ENCODE measurements at regions not wholly inside any gene's neighbourhood (a gene's known extent, or its start where the extent isn't known, plus 50 kb on each side); places are given as distances from the start of the nearest gene placed in this dataset.

DNA sequence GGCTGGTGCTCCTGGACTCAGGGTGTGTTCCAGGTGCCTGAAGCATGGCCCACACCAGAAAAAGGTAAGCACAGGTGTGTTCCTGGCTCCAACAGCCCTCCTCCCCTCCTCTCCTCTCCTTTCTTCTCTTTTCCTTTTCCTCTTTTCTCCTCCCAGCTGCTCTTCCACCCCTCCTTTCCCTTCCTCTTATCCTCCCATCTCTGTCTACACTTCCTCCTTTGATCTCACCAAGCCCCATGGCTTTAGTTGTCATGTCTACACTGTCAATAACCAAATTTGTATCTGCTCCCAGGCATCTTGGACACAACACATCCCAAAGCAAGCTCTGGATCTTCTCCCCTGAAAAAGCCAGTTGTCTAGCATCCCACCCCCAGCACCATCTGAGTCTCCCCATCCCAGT is 56.7 kb upstream of the LAPTM5 start:
- Histone ChIP-seq H2AFZ (ENCODE audit: insufficient read depth, low read depth, low read length, poor library complexity, severe bottlenecking) (no peak overlapping the region), H3K36me3 (replicated peaks in 1 of 2; ENCODE audit: control extremely low read depth in 1 of 2, control insufficient read depth in 1 of 2, extremely low read depth in 1 of 2, insufficient read depth in 2 of 2, low read length in 1 of 2) (no peaks in the 10 kb centered on the region), H3K9ac (ENCODE audit: low read length) (no peak overlapping the region), H3K27me3 (replicated peaks in 1 of 4; ENCODE audit: control extremely low read depth in 1 of 4, control insufficient read depth in 3 of 4, insufficient read depth in 4 of 4, low read length in 3 of 4) (peaks cover 0 to 75% (median 45%) of the 10 kb centered on the region in 4 experiments), H4K20me1 (ENCODE audit: control insufficient read depth, insufficient read depth, low read length, poor library complexity, severe bottlenecking) (no peaks in the 10 kb centered on the region), H3K4me1 (ENCODE audit: control insufficient read depth in 2 of 2, insufficient read depth in 2 of 2, low read length in 2 of 2) (peaks cover 0 to 3% of the 10 kb centered on the region in 2 donors), H3K4me2 (replicated peaks; ENCODE audit: low read depth, low read length, poor library complexity, severe bottlenecking) (no peak overlapping the region), H3K79me2 (ENCODE audit: control insufficient read depth, insufficient read depth, low read length) (no peaks in the 10 kb centered on the region), H3K4me3 (ENCODE audit: control extremely low read depth in 1 of 5, extremely low read depth in 1 of 5, insufficient read depth in 1 of 5, low read depth in 2 of 5, low read length in 4 of 5) (no peak overlapping the region), H3K9me3 (ENCODE audit: control extremely low read depth in 1 of 3, control insufficient read depth in 2 of 3, insufficient read depth in 1 of 3, low read length in 2 of 3) (peaks cover 0 to 3% (median 0%) of the 10 kb centered on the region in 3 donors), H3K27ac (ENCODE audit: low read length in 2 of 2) (no peak overlapping the region)
- H3K4me3 Mint-ChIP-seq, result no peak overlapping the region
- no peaks in the 10 kb centered on the region for H3K9me3 Mint-ChIP-seq (ENCODE audit: insufficient read depth)
- no peaks in the 10 kb centered on the region for H3K4me1 Mint-ChIP-seq
- no peak for DNase-seq
- no peak for ATAC-seq (ENCODE audit: low read depth)
- POLR2A ChIA-PET, result no interaction called here
- H3K27me3 Mint-ChIP-seq, result peaks cover 59% of the 10 kb centered on the region
- CTCF ChIA-PET, result interaction anchor here (0.9 to 1.3 kb wide), 4 partner anchors 12 to 97 kb away, joined by 3 to 6 read pairs (median 4); no protein-coding TSS in a partner anchor
- no peak for TF ChIP-seq EZH2 (IDR thresholded peaks at IDR 0.05; ENCODE audit: borderline replicate concordance, insufficient read depth, low read depth, low read length, poor library complexity, severe bottlenecking)
- TF ChIP-seq, protein P1, sequence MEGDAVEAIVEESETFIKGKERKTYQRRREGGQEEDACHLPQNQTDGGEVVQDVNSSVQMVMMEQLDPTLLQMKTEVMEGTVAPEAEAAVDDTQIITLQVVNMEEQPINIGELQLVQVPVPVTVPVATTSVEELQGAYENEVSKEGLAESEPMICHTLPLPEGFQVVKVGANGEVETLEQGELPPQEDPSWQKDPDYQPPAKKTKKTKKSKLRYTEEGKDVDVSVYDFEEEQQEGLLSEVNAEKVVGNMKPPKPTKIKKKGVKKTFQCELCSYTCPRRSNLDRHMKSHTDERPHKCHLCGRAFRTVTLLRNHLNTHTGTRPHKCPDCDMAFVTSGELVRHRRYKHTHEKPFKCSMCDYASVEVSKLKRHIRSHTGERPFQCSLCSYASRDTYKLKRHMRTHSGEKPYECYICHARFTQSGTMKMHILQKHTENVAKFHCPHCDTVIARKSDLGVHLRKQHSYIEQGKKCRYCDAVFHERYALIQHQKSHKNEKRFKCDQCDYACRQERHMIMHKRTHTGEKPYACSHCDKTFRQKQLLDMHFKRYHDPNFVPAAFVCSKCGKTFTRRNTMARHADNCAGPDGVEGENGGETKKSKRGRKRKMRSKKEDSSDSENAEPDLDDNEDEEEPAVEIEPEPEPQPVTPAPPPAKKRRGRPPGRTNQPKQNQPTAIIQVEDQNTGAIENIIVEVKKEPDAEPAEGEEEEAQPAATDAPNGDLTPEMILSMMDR (IDR thresholded peaks at IDR 0.05), result no peak
- no peak overlapping the region for H3K27ac Mint-ChIP-seq
- intact Hi-C loops (cut with micrococcal nuclease), result no loop called here

DNA sequence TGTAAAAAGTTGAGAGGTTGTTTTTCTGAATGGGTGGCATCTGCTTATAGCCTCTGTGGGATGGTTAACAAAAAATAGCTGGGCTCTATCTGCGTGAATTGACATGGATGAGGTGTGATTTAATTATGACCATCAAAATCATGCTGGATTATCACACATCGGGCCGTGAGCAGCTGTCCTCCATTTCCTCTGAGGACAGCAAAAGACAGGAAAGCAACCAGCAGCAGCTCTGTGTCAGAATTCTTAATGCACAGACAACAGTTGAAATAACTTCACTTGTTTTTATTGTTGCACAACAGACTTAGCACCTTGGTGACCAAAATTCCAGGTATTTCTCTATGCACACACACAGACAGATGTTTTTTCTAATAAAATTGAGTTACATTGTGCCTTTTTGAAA is 54.5 kb upstream of the LAPTM5 start:
- POLR2A ChIA-PET, result interaction anchor here (0.6 kb wide), 1 partner anchor 93 kb away, joined by 6 read pairs; no protein-coding TSS in a partner anchor

More for the DNA sequence above, 54.5 kb upstream of the LAPTM5 start:
- Histone ChIP-seq H3K79me2 (ENCODE audit: control insufficient read depth, insufficient read depth, low read length) (no peaks in the 10 kb centered on the region), H3K9ac (ENCODE audit: low read length) (no peak overlapping the region), H3K27ac (ENCODE audit: low read length in 2 of 2) (no peak overlapping the region), H3K9me3 (ENCODE audit: control extremely low read depth in 1 of 3, control insufficient read depth in 2 of 3, insufficient read depth in 1 of 3, low read length in 2 of 3) (peaks cover 0 to 3% (median 0%) of the 10 kb centered on the region in 3 donors), H4K20me1 (ENCODE audit: control insufficient read depth, insufficient read depth, low read length, poor library complexity, severe bottlenecking) (no peaks in the 10 kb centered on the region), H3K4me2 (replicated peaks; ENCODE audit: low read depth, low read length, poor library complexity, severe bottlenecking) (no peak overlapping the region), H3K4me3 (ENCODE audit: control extremely low read depth in 1 of 5, extremely low read depth in 1 of 5, insufficient read depth in 1 of 5, low read depth in 2 of 5, low read length in 4 of 5) (no peak overlapping the region), H3K4me1 (ENCODE audit: control insufficient read depth in 2 of 2, insufficient read depth in 2 of 2, low read length in 2 of 2) (peaks cover 9 to 15% of the 10 kb centered on the region in 2 donors), H2AFZ (ENCODE audit: insufficient read depth, low read depth, low read length, poor library complexity, severe bottlenecking) (no peak overlapping the region), H3K36me3 (replicated peaks in 1 of 2; ENCODE audit: control extremely low read depth in 1 of 2, control insufficient read depth in 1 of 2, extremely low read depth in 1 of 2, insufficient read depth in 2 of 2, low read length in 1 of 2) (no peaks in the 10 kb centered on the region), H3K27me3 (replicated peaks in 1 of 4; ENCODE audit: control extremely low read depth in 1 of 4, control insufficient read depth in 3 of 4, insufficient read depth in 4 of 4, low read length in 3 of 4) (peaks cover 0 to 63% (median 40%) of the 10 kb centered on the region in 4 experiments)
- no peaks in the 10 kb centered on the region for H3K9me3 Mint-ChIP-seq (ENCODE audit: insufficient read depth)
- no peak for DNase-seq
- WGBS (ENCODE audit: insufficient coverage), result 78% methylated on average over 3 of the region's 3 CpGs
- CTCF ChIA-PET, result interaction anchor here (0.7 to 3.8 kb wide), 4 partner anchors 10 to 117 kb away, joined by 3 to 20 read pairs (median 4); no protein-coding TSS in a partner anchor
- intact Hi-C loops (cut with micrococcal nuclease), result no loop called here
- no peak for ATAC-seq (ENCODE audit: low read depth)
- TF ChIP-seq EZH2 (IDR thresholded peaks at IDR 0.05; ENCODE audit: borderline replicate concordance, insufficient read depth, low read depth, low read length, poor library complexity, severe bottlenecking), result no peak
- TF ChIP-seq, protein P1 (IDR thresholded peaks at IDR 0.05), result no peak
- H3K27ac Mint-ChIP-seq, result no peak overlapping the region
- H3K4me3 Mint-ChIP-seq, result no peak overlapping the region
- H3K27me3 Mint-ChIP-seq, result peaks cover 51% of the 10 kb centered on the region
- peaks cover 10% of the 10 kb centered on the region for H3K4me1 Mint-ChIP-seq

All from B cell (primary cell).